ENCODE measurements at regions not wholly inside any gene's neighbourhood (a gene's known extent, or its start where the extent isn't known, plus 50 kb on each side); places are given as distances from the start of the nearest gene placed in this dataset.

- no peak overlapping the region for H2AFZ ChIP-seq (ENCODE audit: low read depth, low read length)
- no peak for DNase-seq (ENCODE audit: extremely low read depth in 1 of 4, low spot score in 3 of 4)
- in situ Hi-C loops (cut with MboI) (no loop called here), intact Hi-C loops (cut with micrococcal nuclease) (no loop called here)
- no peaks in the 10 kb centered on the region for H3K9me3 ChIP-seq (replicated peaks; ENCODE audit: control insufficient read depth, insufficient read depth, low read depth, low read length)
- ChIA-PET CTCF (ENCODE audit: low intra/inter-chr PET ratio) (no interaction called here), POLR2A (no interaction called here)
- no peak overlapping the region for H3K4me2 ChIP-seq (ENCODE audit: insufficient read depth, low read length)
- no peak for TF ChIP-seq SMARCE1 (IDR thresholded peaks at IDR 0.05)
- no peak for TF ChIP-seq NBN (IDR thresholded peaks at IDR 0.05; ENCODE audit: low read depth)
- no peak for TF ChIP-seq KDM5B (IDR thresholded peaks at IDR 0.05; ENCODE audit: insufficient replicate concordance, low read depth, low read length)
- TF ChIP-seq TRIM28 (IDR thresholded peaks at IDR 0.05) = no peak
- no peak for TF ChIP-seq TSC22D4 (tag; IDR thresholded peaks at IDR 0.05)
- no peak for TF ChIP-seq NCOR1 (IDR thresholded peaks at IDR 0.05)
- TF ChIP-seq ZNF717 (CRISPR knock-in tag; IDR thresholded peaks at IDR 0.05) = no peak
- TF ChIP-seq PHTF2 (CRISPR knock-in tag; IDR thresholded peaks at IDR 0.05) = no peak
- no peak for TF ChIP-seq SIN3B (IDR thresholded peaks at IDR 0.05; ENCODE audit: low read depth)
- TF ChIP-seq RUNX1 (IDR thresholded peaks at IDR 0.05; ENCODE audit: low read depth) = no peak
- TF ChIP-seq CCAR2 (IDR thresholded peaks at IDR 0.05; ENCODE audit: low read depth, low read length) = no peak
- H3K4me1 ChIP-seq (replicated peaks in 1 of 2; ENCODE audit: control insufficient read depth in 2 of 2, insufficient read depth in 2 of 2, low read length in 2 of 2) = no peaks in the 10 kb centered on the region
- no peak overlapping the region for H3K27ac ChIP-seq (ENCODE audit: extremely low read depth, low read depth, low read length)
- H4K20me1 ChIP-seq (replicated peaks; ENCODE audit: control insufficient read depth, insufficient read depth, low read length) = no peaks in the 10 kb centered on the region
- H3K36me3 ChIP-seq (ENCODE audit: control insufficient read depth, insufficient read depth, low read length) = no peaks in the 10 kb centered on the region
- H3K9ac ChIP-seq (ENCODE audit: insufficient read depth in 1 of 2, low read depth in 2 of 2, low read length in 2 of 2) = no peak overlapping the region
- no TSS peak for BruUV-seq (replicated peaks)
- ATAC-seq = no peak
- no peak for FAIRE-seq
- H3K4me3 ChIP-seq = no peak overlapping the region
- no peaks in the 10 kb centered on the region for H3K79me2 ChIP-seq (ENCODE audit: control insufficient read depth, insufficient read depth, low read length)
- H3K27me3 ChIP-seq (ENCODE audit: control insufficient read depth in 2 of 2, insufficient read depth in 2 of 2, low read length in 2 of 2) = no peaks in the 10 kb centered on the region
- 0% methylated on average over 1 of the region's 1 CpG for WGBS (ENCODE audit: insufficient coverage, low coverage, missing lambda C conversion rate)
- no peaks in the 10 kb centered on the region for H3K9me1 ChIP-seq (ENCODE audit: control insufficient read depth, insufficient read depth, low read length)
These were observed 1406.6 kb upstream of the PCDH9 start for GRCh38 chr13:68636784-68637183.

Measured in K562 (cell line).